CD4-positive, alpha-beta T cell (primary cell): ENCODE measurements at regions not wholly inside any gene's neighbourhood (a gene's known extent, or its start where the extent isn't known, plus 50 kb on each side); places are given as distances from the start of the nearest gene placed in this dataset.

Source experiments
- ATAC-seq: fragments of 200-7000 bp; cut with Tn5 transposase; one replicate; pipeline ENCODE4 v1.10.0; 2022; ENCODE audit warnings: mild to moderate bottlenecking; ENCODE audit not compliant: poor library complexity
- CTCF ChIA-PET: fragments of 350-600 bp; sonication (Branson Sonifier 250); formaldehyde crosslinking; loops from one replicate; lab custom pipeline; 2021; ENCODE audit warnings: antibody characterized with exemption, inconsistent platforms; lab: Charles Lee
- POLR2A ChIA-PET: fragments of 350-600 bp; sonication (Branson Sonifier 250); formaldehyde crosslinking; loops from one replicate; lab custom pipeline; 2021; ENCODE audit warnings: antibody characterized with exemption, inconsistent platforms; lab: Charles Lee
- DNase-seq, 14 experiments: peaks; one replicate each; pipeline ENCODE4 v3.0.0-alpha.2; 2013 to 2020; ENCODE audit warnings: mixed read lengths in 2 of 14
- H3K27ac ChIP-seq, 2 donors: one replicate each; pipeline versions ENCODE4 v1.5.1 to v1.7.0; 2013; ENCODE audit warnings: low read length in 2 of 2, low read depth in 1 of 2, mild to moderate bottlenecking in 1 of 2
- H3K27me3 ChIP-seq, 2 experiments: 1 replicate in 1 of 2; 2 replicates in 1 of 2; pipeline versions ENCODE4 v1.6.1 to v1.7.0; 2013; ENCODE audit warnings: low read length in 2 of 2, control low read depth in 1 of 2, mild to moderate bottlenecking in 1 of 2, moderate library complexity in 1 of 2; ENCODE audit not compliant: insufficient read depth in 2 of 2, control insufficient read depth in 1 of 2
- H3K36me3 ChIP-seq: one replicate; pipeline ENCODE4 v1.6.1; 2013; ENCODE audit warnings: low read length, control low read depth; ENCODE audit not compliant: insufficient read depth
- H3K4me1 ChIP-seq: one replicate; pipeline ENCODE4 v1.6.1; 2013; ENCODE audit warnings: low read length, control low read depth; ENCODE audit not compliant: insufficient read depth
- H3K4me3 ChIP-seq: one replicate; pipeline ENCODE4 v1.5.1; 2013; ENCODE audit warnings: mild to moderate bottlenecking, low read length, moderate library complexity
- H3K9me3 ChIP-seq, 2 experiments: 1 replicate in 1 of 2; 2 replicates in 1 of 2; pipeline versions ENCODE4 v1.6.1 to v1.7.0; 2013; ENCODE audit warnings: low read length in 2 of 2, mild to moderate bottlenecking in 2 of 2, control low read depth in 1 of 2, moderate library complexity in 1 of 2; ENCODE audit not compliant: control insufficient read depth in 1 of 2, insufficient read depth in 1 of 2
- H3K27ac Mint-ChIP-seq: one replicate; pipeline ENCODE4 v1.8.0; 2020; ENCODE audit warnings: mixed read lengths
- H3K27me3 Mint-ChIP-seq: one replicate; pipeline ENCODE4 v1.8.0; 2021; ENCODE audit warnings: mixed read lengths
- H3K36me3 Mint-ChIP-seq: one replicate; pipeline ENCODE4 v1.8.0; 2021; ENCODE audit warnings: low read depth, mixed read lengths
- H3K4me1 Mint-ChIP-seq: one replicate; pipeline ENCODE4 v1.8.0; 2021; ENCODE audit warnings: low read depth, mixed read lengths
- H3K4me3 Mint-ChIP-seq: one replicate; pipeline ENCODE4 v1.8.0; 2020; ENCODE audit warnings: mild to moderate bottlenecking, mixed read lengths
- H3K9me3 Mint-ChIP-seq: one replicate; pipeline ENCODE4 v1.8.0; 2020; ENCODE audit warnings: mixed read lengths
- CTCF ChIP-seq: fragments of 200-600 bp; IDR thresholded peaks from one replicate; pipeline ENCODE4 v1.8.0; 2022; ENCODE audit warnings: antibody characterized with exemption, mild to moderate bottlenecking
- intact Hi-C, 2 experiments: fragments of 100-400 bp; cut with DNase I in 1 of 2; cut with micrococcal nuclease in 1 of 2; formaldehyde crosslinking; loops; one replicate each; pipeline versions ENCODE4 v1.15.1 to v1.9.0; 2023 to 2025; cut with DNase I, micrococcal nuclease

- intact Hi-C loops, result no loop called here
- ChIA-PET CTCF (no interaction called here), POLR2A (interaction anchor here (1.0 kb wide), 1 partner anchor 164 kb away, joined by 3 read pairs; the partner anchor contains the start of gene CITED2)
- Histone ChIP-seq H3K27ac (no peak overlapping the region), H3K9me3 (no peaks in the 10 kb centered on the region), H3K36me3 (no peaks in the 10 kb centered on the region), H3K27me3 (no peaks in the 10 kb centered on the region), H3K4me1 (peaks cover 42% of the 10 kb centered on the region), H3K4me3 (no peak overlapping the region)
- H3K27me3 Mint-ChIP-seq, result no peaks in the 10 kb centered on the region
- no peaks in the 10 kb centered on the region for H3K36me3 Mint-ChIP-seq
- no peak for DNase-seq
- no peak overlapping the region for H3K27ac Mint-ChIP-seq
- no peaks in the 10 kb centered on the region for H3K9me3 Mint-ChIP-seq
- TF ChIP-seq CTCF, result no peak
- H3K4me1 Mint-ChIP-seq, result peaks cover 53% of the 10 kb centered on the region
- H3K4me3 Mint-ChIP-seq, result no peak overlapping the region
- ATAC-seq, result no peak
These were observed 163.9 kb upstream of the CITED2 start for GRCh38 chr6:139538366-139538765.

- Histone ChIP-seq H3K27me3 (no peaks in the 10 kb centered on the region), H3K4me3 (no peak overlapping the region), H3K36me3 (no peaks in the 10 kb centered on the region), H3K9me3 (no peaks in the 10 kb centered on the region), H3K27ac (no peak overlapping the region), H3K4me1 (peaks cover 49% of the 10 kb centered on the region)
- Mint-ChIP-seq H3K27me3 (no peaks in the 10 kb centered on the region), H3K27ac (no peak overlapping the region), H3K9me3 (no peaks in the 10 kb centered on the region), H3K4me1 (peaks cover 56% of the 10 kb centered on the region), H3K4me3 (no peak overlapping the region), H3K36me3 (no peaks in the 10 kb centered on the region)
- no peak for TF ChIP-seq CTCF
- intact Hi-C loops, result no loop called here
- ChIA-PET CTCF (no interaction called here), POLR2A (interaction anchor here (0.6 to 3.1 kb wide), 2 partner anchors 162 to 464 kb away, joined by 3 to 25 read pairs; partner anchors contain the start of gene CITED2)
- no peak for ATAC-seq
- DNase-seq, result no peak
These were observed 162.5 kb upstream of the CITED2 start for GRCh38 chr6:139536751-139537617.

- Mint-ChIP-seq H3K36me3 (no peaks in the 10 kb centered on the region), H3K4me1 (peaks cover 55% of the 10 kb centered on the region), H3K4me3 (peak overlapping the region; percentile 66), H3K9me3 (no peaks in the 10 kb centered on the region), H3K27ac (peak overlapping the region; percentile 76), H3K27me3 (no peaks in the 10 kb centered on the region)
- no peaks in the 10 kb centered on the region for H3K9me3 ChIP-seq
- ATAC-seq (peak; percentile 28), DNase-seq (peak in 4 of 14 experiments; percentile 10 to 42 (median 20))
- TF ChIP-seq CTCF, result no peak
- POLR2A ChIA-PET, result interaction anchor here (3.1 kb wide), 1 partner anchor 160 kb away, joined by 25 read pairs; the partner anchor contains the start of gene CITED2
- H3K27ac ChIP-seq, result peak overlapping the region; percentile 18 to 50
- no peak overlapping the region for H3K4me3 ChIP-seq
- peaks cover 38% of the 10 kb centered on the region for H3K4me1 ChIP-seq
- intact Hi-C loops, result no loop called here
- CTCF ChIA-PET, result interaction anchor here (0.9 kb wide), 1 partner anchor 161 kb away, joined by 3 read pairs; no protein-coding TSS in a partner anchor
- H3K36me3 ChIP-seq, result no peaks in the 10 kb centered on the region
- no peaks in the 10 kb centered on the region for H3K27me3 ChIP-seq
These were observed 160.1 kb upstream of the CITED2 start for GRCh38 chr6:139534472-139535115.
